Stimulated activated CD8-positive, alpha-beta memory T cell treated with anti-CD3 and anti-CD28 coated beads, Interleukin-12 subunit alpha, Interleukin-12 subunit beta, amount 100 ng/mL, for 24 hours (primary cell): ENCODE measurements at regions not wholly inside any gene's neighbourhood (a gene's known extent, or its start where the extent isn't known, plus 50 kb on each side); places are given as distances from the start of the nearest gene placed in this dataset.
A peak's percentile ranks its signal among the peaks of the same experiment; 100 is the strongest.

Experiments
- DNase-seq: peaks from one replicate; pipeline ENCODE4 v3.0.0-alpha.2; 2020; ENCODE audit errors: extremely low read depth

GRCh38 chr2:176814274-176814673 lies 398.3 kb upstream of the HNRNPA3 start:
- DNase-seq = no peak

- no peak for DNase-seq
Observed at GRCh38 chr2:176814740-176815367, 397.7 kb upstream of the HNRNPA3 start.

GRCh38 chr2:176817061-176817565 lies 395.5 kb upstream of the HNRNPA3 start:
- no peak for DNase-seq

- DNase-seq = no peak
Observed at GRCh38 chr2:176818076-176818475, 394.5 kb upstream of the HNRNPA3 start.

GRCh38 chr2:176818617-176819016 lies 394.0 kb upstream of the HNRNPA3 start:
- no peak for DNase-seq

GRCh38 chr2:176819306-176819705 lies 393.3 kb upstream of the HNRNPA3 start:
- DNase-seq = no peak

GRCh38 chr2:176820371-176820932 lies 392.1 kb upstream of the HNRNPA3 start:
- DNase-seq = no peak

- DNase-seq = no peak
Observed at GRCh38 chr2:176821350-176821749, 391.2 kb upstream of the HNRNPA3 start.

- DNase-seq = no peak
Observed at GRCh38 chr2:176822060-176822459, 390.5 kb upstream of the HNRNPA3 start.

- DNase-seq = no peak
Observed at GRCh38 chr2:176826356-176826755, 386.2 kb upstream of the HNRNPA3 start.

GRCh38 chr2:176826984-176827668 lies 385.5 kb upstream of the HNRNPA3 start:
- DNase-seq = peak; percentile 17

GRCh38 chr2:176830362-176830761 lies 382.2 kb upstream of the HNRNPA3 start:
- DNase-seq = no peak

- no peak for DNase-seq
Observed at GRCh38 chr2:176832086-176832485, 380.5 kb upstream of the HNRNPA3 start.

GRCh38 chr2:176833671-176834070 lies 378.9 kb upstream of the HNRNPA3 start:
- DNase-seq = no peak

GRCh38 chr2:176834226-176834625 lies 378.4 kb upstream of the HNRNPA3 start:
- DNase-seq = no peak

GRCh38 chr2:176843208-176843607 lies 369.4 kb upstream of the HNRNPA3 start:
- DNase-seq = no peak

- DNase-seq = no peak
Observed at GRCh38 chr2:176844461-176844860, 368.1 kb upstream of the HNRNPA3 start.

- no peak for DNase-seq
Observed at GRCh38 chr2:176845718-176846117, 366.9 kb upstream of the HNRNPA3 start.

GRCh38 chr2:176847575-176847974 lies 365.0 kb upstream of the HNRNPA3 start:
- no peak for DNase-seq

- DNase-seq = no peak
Observed at GRCh38 chr2:176848844-176849243, 363.8 kb upstream of the HNRNPA3 start.

- no peak for DNase-seq
Observed at GRCh38 chr2:176851200-176851888, 361.2 kb upstream of the HNRNPA3 start.

- no peak for DNase-seq
Observed at GRCh38 chr2:176851889-176852483, 360.6 kb upstream of the HNRNPA3 start.
